HG03060 (cell line): ENCODE measurements at regions not wholly inside any gene's neighbourhood (a gene's known extent, or its start where the extent isn't known, plus 50 kb on each side); places are given as distances from the start of the nearest gene placed in this dataset.
"Not testable (repeated sequence)": the region's sequence is repeated elsewhere in the genome, so short reads cannot be mapped to it uniquely, and the experiment has no call there.

ENCODE experiments used
- ATAC-seq: cut with Tn5 transposase; IDR thresholded peaks from one replicate; pipeline ENCODE4 v1.9.1; 2021; ENCODE audit warnings: low read depth, moderate number of reproducible peaks; ENCODE audit not compliant: unreplicated experiment

DNA sequence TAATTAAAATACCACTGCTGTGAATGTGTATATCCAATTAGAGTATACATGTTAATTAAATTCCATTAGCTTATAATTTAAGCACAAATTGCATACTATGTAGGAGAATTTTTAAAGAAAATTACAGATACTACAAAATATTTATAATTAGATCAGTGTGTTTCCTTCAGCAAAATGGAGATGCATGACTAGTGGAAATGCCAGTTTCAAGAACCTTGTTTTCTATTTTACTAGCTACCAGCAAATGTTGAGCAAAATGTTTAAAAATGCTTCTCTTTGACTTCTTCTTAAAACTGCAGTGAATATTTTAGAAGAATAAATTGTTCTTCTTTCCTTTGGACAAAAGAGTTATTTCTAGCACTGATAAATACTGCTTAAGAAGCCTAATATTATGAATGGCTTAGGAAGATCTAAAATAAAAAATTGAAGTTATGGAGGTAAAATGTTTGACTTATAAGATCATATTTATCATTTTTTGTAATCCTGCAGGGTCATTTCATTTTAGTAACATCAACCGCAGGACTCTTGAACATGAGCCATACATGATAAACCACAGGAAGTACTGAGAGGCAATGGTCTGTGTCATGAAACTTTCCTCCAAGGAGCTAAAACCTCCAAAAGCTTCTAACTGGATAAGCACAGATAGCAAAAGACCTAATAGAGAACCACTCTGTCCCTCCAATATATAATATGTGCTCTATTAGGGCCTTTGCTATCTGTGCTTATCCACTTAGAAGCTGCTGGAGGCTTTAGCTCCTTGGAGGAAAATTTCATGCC lies 1066.0 kb upstream of the CELF2 start:
- no peak for ATAC-seq

DNA sequence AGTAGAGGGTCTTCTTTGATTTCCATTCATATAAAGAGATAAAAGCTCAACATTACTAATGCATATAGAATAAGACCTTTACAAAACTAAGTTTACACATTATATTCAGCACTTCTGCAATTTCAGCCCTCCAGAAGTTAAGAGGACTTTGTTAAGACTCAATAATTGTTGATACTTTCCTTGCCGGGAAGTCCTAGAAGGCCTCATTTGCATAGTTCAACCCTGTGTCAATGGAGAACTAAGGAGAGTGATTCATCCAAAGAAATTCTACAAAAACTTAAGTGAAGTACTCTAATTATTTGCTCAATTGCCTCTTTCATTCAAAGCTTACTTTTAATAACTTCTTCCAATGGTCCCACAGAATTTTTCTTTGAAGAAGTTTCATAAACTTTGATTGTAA lies 1060.3 kb upstream of the CELF2 start:
- ATAC-seq = no peak

DNA sequence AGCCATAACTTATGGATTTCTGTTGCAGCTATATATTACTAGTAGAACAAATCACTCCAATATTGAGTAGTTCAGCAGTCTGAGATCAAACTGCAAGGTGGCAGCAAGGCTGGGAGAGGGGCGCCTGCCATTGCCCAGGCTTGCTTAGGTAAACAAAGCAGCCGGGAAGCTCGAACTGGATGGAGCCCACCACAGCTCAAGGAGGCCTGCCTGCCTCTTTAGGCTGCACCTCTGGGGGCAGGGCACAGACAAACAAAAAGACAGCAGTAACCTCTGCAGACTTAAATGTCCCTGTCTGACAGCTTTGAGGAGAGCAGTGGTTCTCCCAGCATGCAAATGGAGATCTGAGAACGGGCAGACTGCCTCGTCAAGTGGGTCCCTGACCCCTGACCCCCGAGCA lies 1059.8 kb upstream of the CELF2 start:
- not testable (repeated sequence) for ATAC-seq

DNA sequence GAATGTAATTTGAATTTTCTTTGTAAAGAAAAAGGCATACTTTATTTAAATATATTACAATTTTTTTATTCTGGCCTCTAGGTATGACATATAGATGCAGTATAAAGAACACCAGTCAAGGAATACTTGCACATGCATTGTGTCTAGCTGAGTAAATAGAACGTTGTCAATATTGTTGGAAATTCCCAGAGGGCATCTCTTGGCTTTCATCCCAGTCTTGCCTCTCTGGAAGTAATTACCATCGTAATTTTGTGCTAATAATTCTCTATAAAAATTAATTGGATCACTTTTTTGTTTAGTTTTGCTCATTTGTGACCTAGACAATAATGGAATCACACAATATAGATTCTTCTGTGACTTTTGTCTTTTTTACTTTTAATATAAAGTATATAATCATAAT lies 1052.3 kb upstream of the CELF2 start:
- no peak for ATAC-seq

DNA sequence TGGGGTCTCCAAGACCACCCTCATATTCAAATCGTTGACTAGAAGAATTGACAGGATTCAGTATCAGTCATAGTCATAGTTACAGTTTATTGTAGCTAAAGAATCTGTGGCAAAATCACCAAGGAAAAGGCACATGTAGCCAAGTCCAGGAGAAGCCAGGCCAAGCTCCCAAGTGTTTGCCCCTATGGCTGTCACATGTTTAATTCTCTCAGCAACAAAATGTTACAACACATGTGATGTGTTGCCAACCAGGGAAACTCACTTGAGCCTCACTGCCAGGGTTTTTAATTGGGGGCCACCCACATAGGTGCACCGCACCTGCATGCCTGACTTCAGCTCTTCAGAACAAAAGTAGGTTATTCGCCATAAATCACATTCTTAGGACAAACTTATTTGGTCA lies 1030.9 kb upstream of the CELF2 start:
- no peak for ATAC-seq

DNA sequence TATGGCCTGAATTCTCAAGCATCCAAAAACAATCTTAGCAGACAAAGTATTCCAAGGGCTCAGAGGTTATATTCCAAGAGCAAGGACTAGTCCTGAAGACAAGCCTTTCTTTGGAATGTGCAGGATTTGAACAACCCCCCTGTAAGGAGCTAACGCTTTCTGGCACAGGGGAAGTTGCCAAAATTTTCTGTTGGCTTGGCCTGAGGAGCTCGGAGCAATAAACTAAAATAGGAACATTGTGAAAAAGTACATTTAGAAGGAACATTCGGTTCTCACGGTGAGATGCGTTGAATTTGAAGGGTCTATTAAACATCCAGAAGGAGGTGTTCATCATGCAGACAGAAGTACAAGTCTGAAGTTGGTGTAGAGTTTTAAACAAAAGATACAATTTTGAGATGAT lies 1030.5 kb upstream of the CELF2 start:
- ATAC-seq = no peak

DNA sequence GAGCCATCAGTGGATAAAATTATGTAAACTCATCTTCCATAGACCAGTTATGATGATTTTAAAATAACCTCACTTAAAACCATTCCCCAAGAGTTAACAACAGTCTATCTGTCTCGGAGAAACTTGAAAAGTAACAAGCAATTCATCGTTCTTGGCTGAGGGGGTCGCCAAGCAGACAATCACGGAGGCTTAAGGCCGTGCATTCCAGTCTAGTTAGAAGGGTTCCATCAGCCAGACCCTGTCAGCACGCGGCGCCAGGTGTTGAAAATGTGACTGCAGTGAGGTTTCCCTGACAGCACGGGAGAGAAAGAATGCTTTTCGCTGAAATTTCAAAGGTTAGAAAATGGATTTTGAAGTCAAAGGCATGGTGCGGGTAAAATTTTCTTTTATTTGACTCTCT lies 1025.0 kb upstream of the CELF2 start:
- no peak for ATAC-seq

DNA sequence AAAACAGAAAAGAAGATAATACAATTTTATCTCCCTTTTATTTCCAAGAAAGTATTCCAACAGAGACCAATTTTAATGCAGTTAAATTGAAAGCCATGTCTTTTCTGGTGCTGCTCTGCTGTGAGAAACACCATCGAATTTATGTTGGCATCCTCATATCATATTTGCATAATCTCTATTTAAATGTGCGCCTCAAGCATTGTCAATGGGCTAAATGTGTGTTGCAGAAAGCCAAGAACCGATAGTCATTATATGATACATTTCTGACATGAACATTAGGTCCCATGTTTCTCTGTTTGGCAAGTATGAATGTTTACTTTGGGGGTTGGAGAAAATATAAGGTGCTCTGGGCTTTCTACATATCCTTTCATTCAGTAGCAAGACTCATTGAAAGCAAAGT lies 1023.5 kb upstream of the CELF2 start:
- no peak for ATAC-seq

DNA sequence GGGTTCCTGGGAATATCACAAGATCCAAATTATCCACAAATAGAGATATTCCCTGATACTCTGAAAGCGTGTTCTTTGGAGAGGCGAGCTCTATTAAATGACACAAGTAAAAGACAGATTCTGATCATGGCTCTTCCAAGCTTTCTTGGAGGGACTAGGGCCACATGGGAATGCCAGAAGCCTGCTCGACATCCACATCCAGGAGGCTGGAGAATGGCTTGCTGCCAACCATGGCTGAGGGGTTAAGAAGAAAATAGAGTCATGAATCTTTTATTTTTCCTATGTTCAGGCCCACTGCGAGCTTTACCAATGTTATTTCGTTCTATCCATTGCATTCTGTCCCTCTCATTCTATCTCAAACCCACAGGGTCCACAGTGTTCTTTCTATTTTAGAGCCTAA lies 1018.0 kb upstream of the CELF2 start:
- ATAC-seq = no peak

DNA sequence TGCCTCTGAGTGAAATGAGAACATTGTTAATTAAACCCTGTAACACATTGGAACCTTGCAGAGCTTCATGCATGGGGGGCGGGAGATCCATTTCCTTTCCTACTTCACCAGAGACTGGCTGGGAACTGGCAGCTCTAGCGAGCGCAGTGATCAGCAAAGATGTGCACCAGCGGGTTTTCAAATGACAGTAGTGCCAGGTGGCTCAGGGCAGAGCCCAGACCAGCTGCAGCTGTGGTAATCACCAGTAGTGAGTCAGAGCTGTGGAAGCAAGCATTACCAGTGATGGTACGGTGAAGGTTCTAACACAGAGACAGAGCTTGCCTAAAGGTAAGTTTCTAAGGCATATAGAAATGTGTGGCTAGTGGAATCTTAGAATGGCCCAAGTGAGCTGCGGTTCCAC lies 1009.7 kb upstream of the CELF2 start:
- no peak for ATAC-seq

DNA sequence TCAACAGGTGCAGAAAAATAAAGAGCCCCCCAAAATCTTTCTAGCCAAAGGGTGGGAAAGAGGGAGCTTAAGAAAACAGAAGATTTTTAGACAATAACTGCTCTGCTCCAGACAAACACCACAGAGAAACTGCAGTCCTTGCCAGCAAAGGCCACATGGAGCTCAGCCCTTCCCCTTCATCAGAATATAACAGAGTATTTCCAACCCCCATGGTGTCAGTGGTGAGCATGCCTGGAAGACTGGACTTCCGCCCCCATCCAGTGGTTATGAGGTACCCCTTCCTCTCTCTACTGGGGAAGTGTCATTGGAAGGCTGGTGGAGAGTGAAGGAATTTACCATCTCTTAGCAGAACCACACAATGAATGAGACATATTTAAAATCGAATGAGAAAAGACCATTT lies 1007.3 kb upstream of the CELF2 start:
- ATAC-seq = no peak

DNA sequence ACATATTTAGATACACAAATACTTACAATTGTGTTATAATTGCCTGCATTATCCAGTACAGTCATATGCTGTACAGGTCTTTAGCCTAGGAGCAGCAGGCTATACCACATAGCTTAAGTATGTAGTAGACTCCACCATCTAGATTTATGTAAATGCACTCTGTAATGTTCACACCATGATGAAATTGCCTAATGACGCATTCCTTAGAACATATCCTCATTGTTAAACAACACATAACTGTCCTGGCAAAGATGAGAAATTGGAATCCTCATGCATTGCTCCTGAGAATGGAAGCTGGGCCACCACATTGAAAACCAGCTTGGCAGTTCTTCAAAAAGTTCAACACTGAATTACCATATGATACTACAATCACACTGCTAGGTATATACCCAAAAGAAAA lies 1002.8 kb upstream of the CELF2 start:
- ATAC-seq = no peak

DNA sequence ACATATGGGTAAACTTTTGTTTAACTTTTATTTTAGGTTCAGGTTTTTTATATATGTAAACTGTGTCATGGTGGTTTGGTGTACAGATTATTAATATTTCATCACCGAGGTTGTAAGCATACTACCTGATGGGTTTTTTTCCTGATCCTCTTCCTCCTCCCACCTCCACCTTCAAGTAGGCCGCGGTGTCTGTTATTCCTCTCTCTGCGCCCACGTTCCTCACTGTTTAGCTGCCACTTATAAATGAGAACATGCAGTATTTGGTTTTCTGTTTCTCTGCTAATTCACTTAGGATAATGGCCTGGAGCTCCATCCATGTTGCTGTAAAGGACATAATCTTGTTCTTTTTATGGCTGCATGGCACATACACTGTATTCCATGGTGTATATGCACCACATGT lies 1000.0 kb upstream of the CELF2 start:
- no peak for ATAC-seq

DNA sequence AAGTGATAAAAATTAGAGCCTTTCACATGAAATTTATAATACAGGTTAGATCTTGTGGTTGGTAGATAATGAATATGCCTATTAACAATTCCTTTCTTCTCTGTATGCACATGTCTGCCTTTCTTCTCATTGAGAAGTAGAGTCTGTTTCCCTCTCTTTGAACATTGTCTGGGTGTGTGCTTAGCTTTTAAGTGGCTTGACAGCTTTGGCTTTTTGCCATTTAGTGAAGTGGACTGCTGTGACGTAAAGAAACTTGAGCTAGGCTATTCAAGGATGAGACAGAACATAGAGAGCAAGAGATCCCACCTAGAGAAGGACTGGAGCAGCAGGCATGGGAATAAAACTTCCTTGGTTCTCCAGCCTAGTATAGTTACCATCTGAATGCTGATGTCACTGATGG lies 996.7 kb upstream of the CELF2 start:
- ATAC-seq = no peak

DNA sequence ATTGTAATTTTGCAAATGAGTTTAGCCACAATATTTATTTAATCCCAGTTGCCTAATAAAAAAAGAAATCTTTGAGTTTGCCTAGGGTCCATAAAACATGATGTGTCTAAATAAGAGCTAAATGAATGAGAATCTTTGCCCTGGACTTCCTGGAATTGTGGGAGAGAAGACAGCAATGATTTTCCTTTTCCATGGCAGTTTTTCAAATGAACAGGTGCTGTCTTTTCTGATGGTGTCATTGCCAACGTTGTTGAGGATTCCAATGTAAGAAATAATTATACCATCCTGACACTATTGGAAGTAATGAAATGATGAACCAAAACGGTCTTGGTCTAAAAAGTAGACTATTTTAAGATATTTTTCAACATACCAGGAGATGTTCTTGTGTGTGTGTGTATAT lies 984.7 kb upstream of the CELF2 start:
- no peak for ATAC-seq

DNA sequence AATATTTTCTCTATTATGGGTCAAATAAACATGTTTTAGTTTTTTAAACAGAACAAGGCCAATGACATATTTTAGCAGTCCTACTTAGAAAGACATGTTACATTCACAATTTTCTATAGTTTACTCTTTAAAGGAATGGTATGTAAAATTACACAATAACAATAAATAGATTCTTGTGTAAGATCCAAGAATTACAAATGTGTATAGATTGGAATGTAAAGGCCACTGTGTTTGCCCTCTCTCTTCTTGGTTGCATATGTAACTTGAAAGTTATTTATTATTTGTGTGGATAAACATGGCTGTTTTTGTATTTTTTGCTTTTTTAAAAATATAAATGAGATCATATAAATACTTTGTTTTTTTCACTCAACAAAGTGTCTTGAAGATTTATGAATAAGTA lies 979.3 kb upstream of the CELF2 start:
- no peak for ATAC-seq

DNA sequence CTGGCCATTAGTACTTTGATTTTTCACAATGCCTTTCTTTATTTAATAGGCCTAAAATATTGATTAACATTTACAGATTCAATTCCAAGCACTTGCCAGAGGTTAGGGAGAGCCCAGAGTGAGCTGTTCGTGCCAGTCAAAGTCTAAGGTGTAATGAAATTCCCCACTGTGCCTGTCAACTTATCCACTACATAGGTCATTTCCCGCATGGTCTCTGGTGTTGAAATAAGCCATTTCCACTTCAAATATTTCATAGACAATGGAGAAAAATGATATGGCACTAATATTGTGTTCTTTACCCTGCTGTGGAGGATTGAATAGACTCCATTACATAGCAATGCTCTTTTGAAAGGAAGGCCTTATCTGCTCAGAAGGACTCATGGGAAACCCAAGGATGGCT lies 978.1 kb upstream of the CELF2 start:
- no peak for ATAC-seq

DNA sequence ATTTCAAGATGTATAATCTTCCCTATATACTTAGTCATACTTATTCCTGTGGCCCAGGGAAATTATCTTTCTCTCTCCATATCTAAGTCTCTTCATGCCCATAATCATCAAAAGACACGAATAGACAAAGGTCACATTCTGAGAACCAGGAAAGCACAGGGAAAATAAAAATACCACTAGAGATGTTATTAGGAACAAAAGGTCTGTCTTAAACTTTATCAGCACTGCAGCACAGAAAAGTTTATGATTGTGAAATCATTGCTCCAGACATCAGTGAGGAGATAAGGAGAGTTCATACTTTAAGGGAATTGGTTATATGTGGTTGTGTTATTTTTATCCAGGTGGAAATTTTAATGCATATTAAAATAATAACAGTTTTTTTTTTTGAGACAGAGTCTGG lies 974.6 kb upstream of the CELF2 start:
- no peak for ATAC-seq

DNA sequence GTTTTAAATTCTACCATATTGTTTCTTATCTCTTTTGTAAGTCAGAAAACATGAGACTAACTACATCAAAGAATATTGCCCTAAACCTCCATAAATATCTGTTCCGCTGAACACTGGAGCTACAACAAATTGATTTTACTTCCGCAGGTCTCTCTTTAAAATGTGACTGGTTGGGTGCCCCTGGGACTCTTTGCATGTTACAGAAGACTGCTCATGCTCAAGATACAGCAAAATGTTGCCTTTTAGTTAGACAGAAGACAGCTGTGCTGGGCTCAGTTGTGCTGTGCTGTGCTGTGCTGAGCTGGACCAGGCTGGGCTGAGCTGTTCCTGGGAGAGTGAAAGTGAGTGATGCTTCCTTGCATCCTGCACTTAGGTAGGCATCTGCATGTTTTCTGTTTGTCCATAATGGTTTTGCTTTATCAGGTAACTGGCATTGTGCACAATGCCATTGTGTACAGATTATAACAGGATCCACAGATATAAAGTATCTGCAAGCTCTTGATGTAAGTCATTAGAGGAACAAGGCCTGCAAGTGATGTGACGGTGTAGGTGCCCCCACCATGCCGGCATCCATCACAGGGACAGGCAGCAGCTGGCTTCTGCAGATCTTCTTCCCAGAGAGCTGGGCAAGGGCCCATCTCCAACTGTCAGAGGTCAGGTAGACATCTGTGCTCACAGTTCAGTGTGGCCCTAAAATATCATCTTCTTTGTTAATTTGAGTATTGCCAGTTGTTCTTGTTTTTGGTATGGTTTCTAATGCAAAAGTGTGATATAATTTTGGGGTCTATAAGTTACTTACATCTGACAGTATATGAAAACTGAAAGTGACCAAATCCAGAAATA lies 972.5 kb upstream of the CELF2 start:
- no peak for ATAC-seq

DNA sequence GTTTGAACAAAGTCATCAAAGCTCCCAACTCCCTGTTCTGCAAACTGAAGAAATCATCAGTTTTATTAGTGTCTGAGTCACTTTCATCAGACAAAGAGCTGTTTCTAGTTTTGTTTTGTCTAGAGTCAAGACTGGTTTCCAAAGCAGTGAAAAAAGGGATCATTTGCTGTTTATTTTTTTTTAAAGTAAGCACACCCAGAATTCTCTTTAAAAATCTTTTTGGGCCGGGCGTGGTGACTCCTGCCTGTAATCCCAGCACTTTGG lies 972.0 kb upstream of the CELF2 start:
- ATAC-seq = no peak

DNA sequence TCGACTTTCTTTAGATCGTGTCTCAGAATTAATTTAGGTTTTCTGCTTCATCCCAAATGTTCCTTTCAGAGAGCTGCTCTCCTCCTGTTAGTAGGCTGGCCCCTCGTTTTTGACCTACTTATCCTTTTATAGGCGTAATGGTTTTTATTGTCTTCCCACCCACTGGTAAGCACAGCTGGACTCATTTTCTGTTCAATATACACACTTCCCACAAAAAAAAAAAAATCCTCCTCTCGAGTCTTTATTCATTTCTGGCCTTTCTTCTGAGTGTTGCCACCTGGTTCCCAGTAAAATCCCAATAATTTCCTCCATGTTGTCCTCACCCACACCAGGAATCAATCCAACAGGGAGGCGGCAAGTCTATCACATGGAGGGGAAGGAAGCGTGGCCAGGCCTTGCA lies 970.2 kb upstream of the CELF2 start:
- no peak for ATAC-seq

DNA sequence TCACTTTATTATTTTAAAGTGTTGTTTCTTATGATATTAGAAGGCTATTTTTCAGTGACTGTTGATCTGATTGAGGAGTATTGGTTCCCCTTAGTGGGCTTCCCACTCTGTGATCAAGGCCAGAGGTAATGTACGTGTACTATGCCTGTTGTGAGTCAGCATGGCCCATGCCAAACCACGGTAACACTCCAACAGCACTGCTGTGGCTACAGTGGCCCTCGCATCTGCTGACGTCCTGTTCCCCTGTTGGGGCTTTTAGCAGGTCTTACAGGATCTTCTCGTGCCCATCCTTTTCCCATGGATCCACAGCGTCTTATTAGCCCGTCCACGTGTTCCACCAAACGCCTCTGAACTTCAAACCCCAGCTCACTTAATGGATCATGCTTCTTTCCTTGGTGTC lies 964.6 kb upstream of the CELF2 start:
- ATAC-seq = no peak
